Left ventricle myocardium inferior (tissue), 1 donor: ENCODE measurements at regions not wholly inside any gene's neighbourhood (a gene's known extent, or its start where the extent isn't known, plus 50 kb on each side); places are given as distances from the start of the nearest gene placed in this dataset.

Source experiments
- DNase-seq: peaks from one replicate; pipeline ENCODE4 v3.0.0-alpha.2; 2020
- H3K27ac ChIP-seq: fragments of 200-600 bp; replicated peaks from 2 replicates; pipeline ENCODE4 v1.8.0; 2021
- H3K27me3 ChIP-seq: fragments of 200-600 bp; 2 replicates; pipeline ENCODE4 v1.8.0; 2021; ENCODE audit warnings: low read depth
- H3K36me3 ChIP-seq: fragments of 200-600 bp; 2 replicates; pipeline ENCODE4 v1.8.0; 2021
- H3K4me1 ChIP-seq: fragments of 200-600 bp; 2 replicates; pipeline ENCODE4 v1.8.0; 2021
- H3K4me3 ChIP-seq: fragments of 200-600 bp; 2 replicates; pipeline ENCODE4 v1.8.0; 2021; ENCODE audit warnings: mild to moderate bottlenecking, moderate library complexity
- H3K9me3 ChIP-seq: fragments of 200-600 bp; replicated peaks from 2 replicates; pipeline ENCODE4 v1.8.0; 2021
- CTCF ChIP-seq: fragments of 200-600 bp; IDR thresholded peaks from 2 replicates; pipeline ENCODE4 v1.8.0; 2021; ENCODE audit warnings: antibody characterized with exemption, mild to moderate bottlenecking, borderline replicate concordance
- intact Hi-C: fragments of 100-400 bp; cut with micrococcal nuclease; formaldehyde crosslinking; loops from one replicate; pipeline ENCODE4 v1.11.0; 2022
- donor health status: DM: no; HTN: yes; CAD: no; lungs with severe emphysema.

- H3K27me3 ChIP-seq = peaks cover 26% of the 10 kb centered on the region
- H3K27ac ChIP-seq = no peak overlapping the region
- H3K9me3 ChIP-seq = no peaks in the 10 kb centered on the region
- H3K36me3 ChIP-seq = no peaks in the 10 kb centered on the region
- intact Hi-C loops = no loop called here
- DNase-seq = no peak
- no peak overlapping the region for H3K4me3 ChIP-seq
- TF ChIP-seq CTCF = no peak
- H3K4me1 ChIP-seq = peaks cover 9% of the 10 kb centered on the region
These were observed 637.9 kb downstream of the MED13L start for GRCh38 chr12:115639648-115640012.

- peaks cover 9% of the 10 kb centered on the region for H3K4me1 ChIP-seq
- intact Hi-C loops = no loop called here
- TF ChIP-seq CTCF = no peak
- H3K4me3 ChIP-seq = no peak overlapping the region
- peaks cover 24% of the 10 kb centered on the region for H3K27me3 ChIP-seq
- no peaks in the 10 kb centered on the region for H3K9me3 ChIP-seq
- no peak for DNase-seq
- H3K36me3 ChIP-seq = no peaks in the 10 kb centered on the region
- peak overlapping the region; percentile 30 for H3K27ac ChIP-seq
These were observed 638.5 kb downstream of the MED13L start for GRCh38 chr12:115638733-115639647.

DNA sequence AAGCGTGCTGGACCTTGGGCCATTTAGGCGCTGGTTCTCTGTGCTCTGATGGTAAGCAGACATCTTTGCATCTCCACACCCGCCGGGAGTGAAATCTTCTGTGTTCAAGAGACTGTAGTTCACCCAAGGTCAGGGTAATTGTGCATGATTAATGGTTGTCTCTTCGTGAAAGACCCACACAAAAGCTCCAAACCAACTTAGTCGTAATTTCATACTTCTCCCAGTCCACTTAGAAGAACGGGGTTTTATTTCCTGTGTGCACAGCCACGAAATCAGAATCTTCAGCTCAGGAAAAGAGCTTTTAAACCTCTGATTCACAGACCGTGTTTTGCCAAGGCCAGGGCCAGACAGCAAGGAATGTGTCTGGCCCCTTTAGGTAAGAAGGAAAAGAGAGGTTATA lies 640.9 kb downstream of the MED13L start:
- TF ChIP-seq CTCF = no peak
- H3K27me3 ChIP-seq = peaks cover 1% of the 10 kb centered on the region
- intact Hi-C loops = no loop called here
- H3K27ac ChIP-seq = no peak overlapping the region
- no peak overlapping the region for H3K4me3 ChIP-seq
- H3K36me3 ChIP-seq = no peaks in the 10 kb centered on the region
- DNase-seq = no peak
- H3K9me3 ChIP-seq = no peaks in the 10 kb centered on the region
- peaks cover 11% of the 10 kb centered on the region for H3K4me1 ChIP-seq

GRCh38 chr12:115632308-115632707 lies 645.2 kb downstream of the MED13L start:
- Histone ChIP-seq H3K27me3 (no peaks in the 10 kb centered on the region), H3K36me3 (no peaks in the 10 kb centered on the region), H3K9me3 (peaks cover 10% of the 10 kb centered on the region), H3K4me3 (no peak overlapping the region), H3K4me1 (peaks cover 2% of the 10 kb centered on the region), H3K27ac (no peak overlapping the region)
- no peak for DNase-seq
- TF ChIP-seq CTCF = peak; percentile 53
- intact Hi-C loops = no loop called here

DNA sequence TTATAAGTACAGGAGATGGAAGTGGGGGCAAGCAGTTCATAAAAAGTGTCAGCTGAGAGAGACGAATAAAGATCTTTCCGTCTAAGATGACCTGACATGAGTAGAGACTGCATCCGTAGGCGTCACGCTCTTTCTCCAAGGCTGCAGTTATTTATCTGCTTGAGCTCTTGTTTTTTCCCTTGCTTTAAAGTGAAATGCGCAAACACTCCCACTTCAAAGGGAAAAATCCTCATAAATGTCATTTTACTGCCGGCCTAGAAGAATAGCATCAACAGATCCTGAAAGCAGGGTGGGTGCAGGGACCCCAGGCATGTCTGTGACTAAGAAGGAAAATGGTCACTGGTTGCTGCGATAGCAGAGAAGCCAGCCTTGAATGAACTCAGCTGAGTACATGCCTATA lies 647.4 kb downstream of the MED13L start:
- H3K27ac ChIP-seq = no peak overlapping the region
- H3K9me3 ChIP-seq = peaks cover 21% of the 10 kb centered on the region
- intact Hi-C loops = no loop called here
- DNase-seq = no peak
- H3K4me3 ChIP-seq = no peak overlapping the region
- peaks cover 2% of the 10 kb centered on the region for H3K4me1 ChIP-seq
- H3K36me3 ChIP-seq = no peaks in the 10 kb centered on the region
- TF ChIP-seq CTCF = no peak
- H3K27me3 ChIP-seq = peaks cover 1% of the 10 kb centered on the region
